ENCODE measurements at regions not wholly inside any gene's neighbourhood (a gene's known extent, or its start where the extent isn't known, plus 50 kb on each side); places are given as distances from the start of the nearest gene placed in this dataset.

GRCh38 chr2:82256288-82256687 lies 1951.7 kb upstream of the LRRTM1 start:
- H3K4me1 ChIP-seq, result no peaks in the 10 kb centered on the region
- H3K36me3 ChIP-seq (ENCODE audit: low read depth, missing control alignments), result no peaks in the 10 kb centered on the region
- no peak for DNase-seq
- H3K9me3 ChIP-seq, result no peaks in the 10 kb centered on the region
- no peaks in the 10 kb centered on the region for H3K27me3 ChIP-seq
- TF ChIP-seq POLR2A (IDR thresholded peaks at IDR 0.05), result no peak
- TF ChIP-seq CTCF (IDR thresholded peaks at IDR 0.05), result no peak
- H3K27ac ChIP-seq, result no peak overlapping the region
- H3K4me3 ChIP-seq, result no peak overlapping the region
- intact Hi-C loops (cut with DNase I; ENCODE audit: low total_unique reads), result no loop called here
- 75 to 80% methylated on average over 3 of the region's 3 CpGs for WGBS, 2 donors

- Histone ChIP-seq H3K4me1 (no peaks in the 10 kb centered on the region), H3K27me3 (no peaks in the 10 kb centered on the region), H3K36me3 (ENCODE audit: low read depth, missing control alignments) (no peaks in the 10 kb centered on the region), H3K27ac (no peak overlapping the region), H3K9me3 (no peaks in the 10 kb centered on the region), H3K4me3 (no peak overlapping the region)
- intact Hi-C loops (cut with DNase I; ENCODE audit: low total_unique reads), result no loop called here
- no peak for TF ChIP-seq CTCF (IDR thresholded peaks at IDR 0.05)
- TF ChIP-seq POLR2A (IDR thresholded peaks at IDR 0.05), result no peak
- no peak for DNase-seq
Observed at GRCh38 chr2:82254728-82255127, 1950.2 kb upstream of the LRRTM1 start.

- DNase-seq, result no peak
- H3K9me3 ChIP-seq, result no peaks in the 10 kb centered on the region
Observed at GRCh38 chr2:82246220-82246775, 1941.7 kb upstream of the LRRTM1 start.

GRCh38 chr2:82239176-82239575 lies 1934.6 kb upstream of the LRRTM1 start:
- DNase-seq, result no peak
- TF ChIP-seq CTCF (IDR thresholded peaks at IDR 0.05) (no peak), POLR2A (IDR thresholded peaks at IDR 0.05) (no peak)
- intact Hi-C loops (cut with DNase I; ENCODE audit: low total_unique reads), result no loop called here

More at GRCh38 chr2:82246220-82246775, 1941.7 kb upstream of the LRRTM1 start:
- WGBS, 2 donors, result 84 to 87% methylated on average over 1 of the region's 1 CpG
- no peak for TF ChIP-seq POLR2A (IDR thresholded peaks at IDR 0.05)
- no peak for TF ChIP-seq CTCF (IDR thresholded peaks at IDR 0.05)
- H3K4me1 ChIP-seq, result no peaks in the 10 kb centered on the region
- no peak overlapping the region for H3K4me3 ChIP-seq
- no peaks in the 10 kb centered on the region for H3K36me3 ChIP-seq (ENCODE audit: low read depth, missing control alignments)
- H3K27ac ChIP-seq, result no peak overlapping the region
- no peaks in the 10 kb centered on the region for H3K27me3 ChIP-seq
- intact Hi-C loops (cut with DNase I; ENCODE audit: low total_unique reads), result no loop called here

GRCh38 chr2:82237994-82238662 lies 1933.6 kb upstream of the LRRTM1 start:
- intact Hi-C loops (cut with DNase I; ENCODE audit: low total_unique reads), result no loop called here
- TF ChIP-seq POLR2A (IDR thresholded peaks at IDR 0.05), result no peak
- TF ChIP-seq CTCF (IDR thresholded peaks at IDR 0.05), result no peak

More at GRCh38 chr2:82239176-82239575, 1934.6 kb upstream of the LRRTM1 start:
- no peak overlapping the region for H3K27ac ChIP-seq
- H3K4me3 ChIP-seq, result no peak overlapping the region
- H3K36me3 ChIP-seq (ENCODE audit: low read depth, missing control alignments), result no peaks in the 10 kb centered on the region
- H3K9me3 ChIP-seq, result no peaks in the 10 kb centered on the region
- H3K4me1 ChIP-seq, result no peaks in the 10 kb centered on the region
- no peaks in the 10 kb centered on the region for H3K27me3 ChIP-seq
- WGBS, 2 donors, result 59 to 64% methylated on average over 2 of the region's 2 CpGs

More at GRCh38 chr2:82237994-82238662, 1933.6 kb upstream of the LRRTM1 start:
- Histone ChIP-seq H3K27me3 (no peaks in the 10 kb centered on the region), H3K4me3 (no peak overlapping the region), H3K36me3 (ENCODE audit: low read depth, missing control alignments) (no peaks in the 10 kb centered on the region), H3K9me3 (no peaks in the 10 kb centered on the region), H3K4me1 (no peaks in the 10 kb centered on the region), H3K27ac (no peak overlapping the region)
- DNase-seq, result no peak

Measured in testis (tissue), 2 donors.